K562 (cell line): ENCODE measurements at regions not wholly inside any gene's neighbourhood (a gene's known extent, or its start where the extent isn't known, plus 50 kb on each side); places are given as distances from the start of the nearest gene placed in this dataset.
A peak's percentile ranks its signal among the peaks of the same experiment; 100 is the strongest.

Experiments
- ATAC-seq: fragments of 200-7000 bp; cut with Tn5 transposase; 3 replicates; pipeline ENCODE4 v1.9.1; 2020; ENCODE audit warnings: moderate library complexity
- BruUV-seq: library from RNA; stranded (reverse); fragments of 400-500 nt; replicated peaks from 2 replicates; lab custom pipeline; 2021; lab: Mats Ljungman, UMichigan
- CTCF ChIA-PET: fragments of 300-600 bp; formaldehyde crosslinking; extraction: SDS; loops from one replicate; lab custom pipeline; 2021; ENCODE audit warnings: low intra/inter-chr PET ratio; lab: Yijun Ruan, JAX
- POLR2A ChIA-PET: fragments of 300-600, 350-650 bp; sonication (Branson Sonifier 250); formaldehyde crosslinking; extraction: SDS; loops from one replicate; lab custom pipeline; 2021; ENCODE audit warnings: antibody characterized with exemption, inconsistent platforms; lab: Yijun Ruan, JAX
- DNase-seq, 4 experiments: peaks; one replicate each; pipeline versions ENCODE4 v3.0.0 to v3.0.0-alpha.2; 2011 to 2018; ENCODE audit warnings: low spot score in 3 of 4, mixed read lengths in 3 of 4; ENCODE audit errors: extremely low read depth in 1 of 4
- FAIRE-seq: peaks from 2 replicates; lab custom pipeline; 2011; peaks lifted over from hg19 to GRCh38; lab: Jason Lieb, UNC
- H2AFZ ChIP-seq: 2 replicates; pipeline ENCODE4 v1.6.0; 2011; ENCODE audit warnings: low read depth, low read length, control low read depth, inconsistent platforms
- H3K27ac ChIP-seq: fragments of 200-600 bp; 3 replicates; pipeline ENCODE4 v1.8.0; 2011; ENCODE audit warnings: low read depth, mild to moderate bottlenecking, control low read depth, inconsistent platforms, low read length, moderate library complexity, mixed read lengths; ENCODE audit errors: extremely low read depth
- H3K27me3 ChIP-seq, 2 experiments: fragments of 300-600 bp in 1 of 2; 2 replicates in 1 of 2; 3 replicates in 1 of 2; pipeline versions ENCODE4 v1.6.0 to v1.8.0; 2011; ENCODE audit warnings: inconsistent platforms in 2 of 2, low read length in 2 of 2, mild to moderate bottlenecking in 1 of 2, mixed read lengths in 1 of 2, moderate library complexity in 1 of 2; ENCODE audit not compliant: control insufficient read depth in 2 of 2, insufficient read depth in 2 of 2
- H3K36me3 ChIP-seq: fragments of 300-600 bp; 3 replicates; pipeline ENCODE4 v1.8.0; 2011; ENCODE audit warnings: mild to moderate bottlenecking, low read length, inconsistent platforms; ENCODE audit not compliant: control insufficient read depth, insufficient read depth
- H3K4me1 ChIP-seq, 2 experiments: fragments of 200-600 bp in 1 of 2; replicated peaks in 1 of 2; 2 replicates in 1 of 2; 3 replicates in 1 of 2; pipeline versions ENCODE4 v1.5.1 to v1.8.0; 2011; ENCODE audit warnings: inconsistent platforms in 2 of 2, low read length in 2 of 2, mild to moderate bottlenecking in 1 of 2, mixed read lengths in 1 of 2, moderate library complexity in 1 of 2; ENCODE audit not compliant: control insufficient read depth in 2 of 2, insufficient read depth in 2 of 2
- H3K4me2 ChIP-seq: 2 replicates; pipeline ENCODE4 v1.6.1; 2011; ENCODE audit warnings: low read length, control low read depth, inconsistent platforms, mixed read lengths; ENCODE audit not compliant: insufficient read depth
- H3K4me3 ChIP-seq: fragments of 200-600 bp; sonication (generic), shearing (Covaris generic); 2 replicates; pipeline ENCODE4 v1.5.1; 2016; ENCODE audit warnings: control low read depth, inconsistent platforms
- H3K79me2 ChIP-seq: fragments of 200-600 bp; 3 replicates; pipeline ENCODE4 v1.8.0; 2011; ENCODE audit warnings: low read length, inconsistent platforms; ENCODE audit not compliant: control insufficient read depth, insufficient read depth
- H3K9ac ChIP-seq, 2 experiments: 2 replicates each; pipeline versions ENCODE4 v1.6.0 to v1.6.1; 2011; ENCODE audit warnings: low read depth in 2 of 2, low read length in 2 of 2, control low read depth in 1 of 2, inconsistent platforms in 1 of 2, mild to moderate bottlenecking in 1 of 2, mixed read lengths in 1 of 2; ENCODE audit not compliant: insufficient read depth in 1 of 2
- H3K9me1 ChIP-seq: one replicate; pipeline ENCODE4 v1.6.0; 2011; ENCODE audit warnings: inconsistent platforms, mild to moderate bottlenecking, low read length, moderate library complexity; ENCODE audit not compliant: control insufficient read depth, insufficient read depth
- H3K9me3 ChIP-seq: replicated peaks from 2 replicates; pipeline ENCODE4 v1.5.1; 2011; ENCODE audit warnings: low read depth, low read length, inconsistent platforms; ENCODE audit not compliant: control insufficient read depth, insufficient read depth
- H4K20me1 ChIP-seq: replicated peaks from 2 replicates; pipeline ENCODE4 v1.6.1; 2011; ENCODE audit warnings: low read length, inconsistent platforms, mixed read lengths; ENCODE audit not compliant: control insufficient read depth, insufficient read depth
- BCL6 ChIP-seq: fragments of 250-450 bp; sonication (Bioruptor Pico); IDR thresholded peaks from 2 replicates; pipeline ENCODE4 v1.4.0; 2020
- SMAD3 ChIP-seq: fragments of 450-650 bp; formaldehyde crosslinking; conservative IDR thresholded peaks from 2 replicates; pipeline ENCODE4 v1.4.0; 2020; ENCODE audit warnings: mild to moderate bottlenecking
- SMAD4 ChIP-seq: fragments of 250-450 bp; sonication (Bioruptor Pico); conservative IDR thresholded peaks from 2 replicates; pipeline ENCODE4 v1.8.0; 2021; ENCODE audit warnings: inconsistent platforms, mild to moderate bottlenecking, moderate library complexity
- ZNF124 ChIP-seq: sonication (generic); formaldehyde crosslinking; IDR thresholded peaks from 2 replicates; pipeline ENCODE4 v1.8.1; 2022; ENCODE audit warnings: missing genetic modification reagents
- ZNF143 ChIP-seq: sonication (generic); formaldehyde crosslinking; IDR thresholded peaks from 2 replicates; pipeline ENCODE4 v1.9.0; 2022; ENCODE audit warnings: mild to moderate bottlenecking, missing genetic modification reagents
- ZNF174 ChIP-seq: fragments of 250-450 bp; sonication (Bioruptor Pico); IDR thresholded peaks from 2 replicates; pipeline ENCODE4 v1.4.0; 2020; ENCODE audit warnings: mild to moderate bottlenecking
- ZNF79 ChIP-seq: fragments of 250-450 bp; sonication (Bioruptor Pico); IDR thresholded peaks from 2 replicates; pipeline ENCODE4 v1.4.0; 2020; ENCODE audit warnings: low read depth, mild to moderate bottlenecking, moderate library complexity
- WGBS: fragments of 100-300 bp; shearing (Covaris generic); methylation state at CpG from one replicate; pipeline ENCODE4 v1.1.6; 2016; ENCODE audit warnings: low coverage, mixed read lengths; ENCODE audit not compliant: insufficient coverage; ENCODE audit errors: missing lambda C conversion rate; 5-methylcytosine and 5-hydroxymethylcytosine counted together
- in situ Hi-C: fragments of 300-500 bp; cut with MboI; formaldehyde crosslinking; loops from 4 replicates; pipeline ENCODE4 v1.15.0; 2018; ENCODE audit warnings: inconsistent platforms, mixed read lengths
- intact Hi-C: fragments of 100-400 bp; cut with micrococcal nuclease; formaldehyde crosslinking; loops from 2 replicates; pipeline ENCODE4 v1.14.2; 2022
- TF ChIP-seq, protein P1 (sequence below): sonication (generic); formaldehyde crosslinking; IDR thresholded peaks from 2 replicates; pipeline ENCODE4 v1.5.0; 2020; ENCODE audit warnings: missing genetic modification reagents
- TF ChIP-seq, protein P2 (sequence below): sonication (generic); IDR thresholded peaks from 2 replicates; pipeline ENCODE4 v1.6.1; 2016
- TF ChIP-seq, protein P3 (sequence below), 2 experiments: fragments of 450-650 bp in 1 of 2; sonication (generic) in 1 of 2; formaldehyde crosslinking in 1 of 2; IDR thresholded peaks; 2 replicates each; pipeline versions ENCODE4 v1.7.1 to v1.9.0; 2016 to 2022; ENCODE audit warnings: inconsistent platforms in 1 of 2, mild to moderate bottlenecking in 1 of 2, missing genetic modification reagents in 1 of 2

DNA sequence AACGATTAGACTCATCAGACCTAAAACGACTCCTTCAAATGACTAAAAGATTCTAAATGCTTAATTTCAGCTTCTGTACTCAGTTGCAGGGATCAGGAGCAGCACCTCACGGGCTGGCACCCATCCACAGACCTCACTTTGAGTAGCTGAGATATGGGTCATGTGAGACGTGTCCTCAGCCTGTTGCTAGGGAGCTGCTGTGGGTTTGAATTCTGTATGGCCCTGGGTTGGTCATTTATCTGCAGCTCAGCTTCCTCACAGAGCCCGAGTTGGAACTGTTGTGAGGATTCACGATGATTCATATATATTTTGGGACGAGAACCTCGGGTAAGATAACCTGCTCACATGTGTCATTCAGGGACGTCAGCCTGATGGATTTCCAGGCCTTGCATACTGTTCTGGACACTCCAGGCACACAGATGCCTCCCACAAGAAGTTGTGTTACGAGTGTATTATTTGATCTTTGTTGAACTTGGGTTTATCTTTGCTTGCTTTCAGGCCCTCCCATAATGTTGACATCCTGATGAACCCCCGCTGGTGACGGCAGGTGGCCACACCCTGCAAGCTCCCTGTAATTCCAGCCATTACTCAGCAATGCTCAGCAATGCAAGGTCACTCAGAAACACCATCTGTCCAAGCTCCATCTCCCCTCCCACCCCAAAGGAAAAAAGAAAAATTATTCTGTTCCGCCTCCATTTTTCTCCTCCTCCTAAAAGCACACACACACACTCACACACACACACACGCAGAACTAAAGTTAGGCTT, 137.6 kb downstream of the RBFOX3 start:
- 1% methylated on average over 14 of the region's 14 CpGs for WGBS
- FAIRE-seq (peak; percentile 96), DNase-seq (peak; percentile 76 to 88 (median 87)), ATAC-seq (peak; percentile 95)
- Histone ChIP-seq H3K27me3 (peaks cover 7 to 42% of the 10 kb centered on the region in 2 experiments; a peak in 4 of 5 replicates), H2AFZ (peak overlapping the region; percentile 43), H3K36me3 (no peaks in the 10 kb centered on the region), H3K9ac (peak overlapping the region in 1 of 2 experiments; percentile 19; a peak in 2 of 4 replicates), H3K79me2 (no peaks in the 10 kb centered on the region), H3K27ac (peak overlapping the region; percentile 69), H3K9me3 (no peaks in the 10 kb centered on the region), H3K4me2 (peak overlapping the region; percentile 69), H3K9me1 (no peaks in the 10 kb centered on the region), H3K4me1 (peaks cover 14 to 25% of the 10 kb centered on the region in 2 experiments; a peak in 3 of 5 replicates), H4K20me1 (0 out of 2 replicates have a peak, but pooled peaks cover 4% of the 10 kb centered on the region), H3K4me3 (no peak overlapping the region)
- no TSS peak for BruUV-seq
- intact Hi-C loops, result no loop called here
- POLR2A ChIA-PET, result interaction anchor here (0.6 to 2.0 kb wide), 10 partner anchors 8 to 1260 kb away, joined by 3 to 8 read pairs (median 3); no protein-coding TSS in a partner anchor
- CTCF ChIA-PET, result no interaction called here
- in situ Hi-C loops, result no loop called here
- TF ChIP-seq ZNF124 (CRISPR knock-in tag) (no peak), SMAD3 (no peak), ZNF143 (CRISPR knock-in tag) (no peak), SMAD4 (CRISPR knock-in tag) (no peak), ZNF174 (CRISPR knock-in tag) (no peak), ZNF79 (no peak), BCL6 (CRISPR knock-in tag) (no peak)
- TF ChIP-seq, protein P1, sequence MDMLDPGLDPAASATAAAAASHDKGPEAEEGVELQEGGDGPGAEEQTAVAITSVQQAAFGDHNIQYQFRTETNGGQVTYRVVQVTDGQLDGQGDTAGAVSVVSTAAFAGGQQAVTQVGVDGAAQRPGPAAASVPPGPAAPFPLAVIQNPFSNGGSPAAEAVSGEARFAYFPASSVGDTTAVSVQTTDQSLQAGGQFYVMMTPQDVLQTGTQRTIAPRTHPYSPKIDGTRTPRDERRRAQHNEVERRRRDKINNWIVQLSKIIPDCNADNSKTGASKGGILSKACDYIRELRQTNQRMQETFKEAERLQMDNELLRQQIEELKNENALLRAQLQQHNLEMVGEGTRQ (CRISPR knock-in tag), result no peak
- TF ChIP-seq, protein P2, sequence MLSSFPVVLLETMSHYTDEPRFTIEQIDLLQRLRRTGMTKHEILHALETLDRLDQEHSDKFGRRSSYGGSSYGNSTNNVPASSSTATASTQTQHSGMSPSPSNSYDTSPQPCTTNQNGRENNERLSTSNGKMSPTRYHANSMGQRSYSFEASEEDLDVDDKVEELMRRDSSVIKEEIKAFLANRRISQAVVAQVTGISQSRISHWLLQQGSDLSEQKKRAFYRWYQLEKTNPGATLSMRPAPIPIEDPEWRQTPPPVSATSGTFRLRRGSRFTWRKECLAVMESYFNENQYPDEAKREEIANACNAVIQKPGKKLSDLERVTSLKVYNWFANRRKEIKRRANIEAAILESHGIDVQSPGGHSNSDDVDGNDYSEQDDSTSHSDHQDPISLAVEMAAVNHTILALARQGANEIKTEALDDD, result no peak; the same call in 1 of the 2 replicates
- TF ChIP-seq, protein P3, sequence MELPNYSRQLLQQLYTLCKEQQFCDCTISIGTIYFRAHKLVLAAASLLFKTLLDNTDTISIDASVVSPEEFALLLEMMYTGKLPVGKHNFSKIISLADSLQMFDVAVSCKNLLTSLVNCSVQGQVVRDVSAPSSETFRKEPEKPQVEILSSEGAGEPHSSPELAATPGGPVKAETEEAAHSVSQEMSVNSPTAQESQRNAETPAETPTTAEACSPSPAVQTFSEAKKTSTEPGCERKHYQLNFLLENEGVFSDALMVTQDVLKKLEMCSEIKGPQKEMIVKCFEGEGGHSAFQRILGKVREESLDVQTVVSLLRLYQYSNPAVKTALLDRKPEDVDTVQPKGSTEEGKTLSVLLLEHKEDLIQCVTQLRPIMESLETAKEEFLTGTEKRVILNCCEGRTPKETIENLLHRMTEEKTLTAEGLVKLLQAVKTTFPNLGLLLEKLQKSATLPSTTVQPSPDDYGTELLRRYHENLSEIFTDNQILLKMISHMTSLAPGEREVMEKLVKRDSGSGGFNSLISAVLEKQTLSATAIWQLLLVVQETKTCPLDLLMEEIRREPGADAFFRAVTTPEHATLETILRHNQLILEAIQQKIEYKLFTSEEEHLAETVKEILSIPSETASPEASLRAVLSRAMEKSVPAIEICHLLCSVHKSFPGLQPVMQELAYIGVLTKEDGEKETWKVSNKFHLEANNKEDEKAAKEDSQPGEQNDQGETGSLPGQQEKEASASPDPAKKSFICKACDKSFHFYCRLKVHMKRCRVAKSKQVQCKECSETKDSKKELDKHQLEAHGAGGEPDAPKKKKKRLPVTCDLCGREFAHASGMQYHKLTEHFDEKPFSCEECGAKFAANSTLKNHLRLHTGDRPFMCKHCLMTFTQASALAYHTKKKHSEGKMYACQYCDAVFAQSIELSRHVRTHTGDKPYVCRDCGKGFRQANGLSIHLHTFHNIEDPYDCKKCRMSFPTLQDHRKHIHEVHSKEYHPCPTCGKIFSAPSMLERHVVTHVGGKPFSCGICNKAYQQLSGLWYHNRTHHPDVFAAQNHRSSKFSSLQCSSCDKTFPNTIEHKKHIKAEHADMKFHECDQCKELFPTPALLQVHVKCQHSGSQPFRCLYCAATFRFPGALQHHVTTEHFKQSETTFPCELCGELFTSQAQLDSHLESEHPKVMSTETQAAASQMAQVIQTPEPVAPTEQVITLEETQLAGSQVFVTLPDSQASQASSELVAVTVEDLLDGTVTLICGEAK (IDR thresholded peaks at IDR 0.05), result no peak
- TF ChIP-seq, protein P3 (CRISPR knock-in tag; IDR thresholded peaks at IDR 0.05), result no peak
